HepG2 (cell line): ENCODE measurements at regions not wholly inside any gene's neighbourhood (a gene's known extent, or its start where the extent isn't known, plus 50 kb on each side); places are given as distances from the start of the nearest gene placed in this dataset.
A peak's percentile ranks its signal among the peaks of the same experiment; 100 is the strongest.

Source experiments
- ATAC-seq: fragments of 200-7000 bp; cut with Tn5 transposase; 3 replicates; pipeline ENCODE4 v1.9.1; 2020; ENCODE audit warnings: mild to moderate bottlenecking, moderate library complexity
- BruUV-seq: library from RNA; stranded (reverse); fragments of 400-500 nt; replicated peaks from 2 replicates; lab custom pipeline; 2021; lab: Mats Ljungman, UMichigan
- CTCF ChIA-PET: fragments of 300-600 bp; formaldehyde crosslinking; extraction: SDS; loops from one replicate; lab custom pipeline; 2021; ENCODE audit warnings: low total read pairs, inconsistent platforms, low intra/inter-chr PET ratio; lab: Yijun Ruan, JAX
- POLR2A ChIA-PET: fragments of 350-600 bp; sonication (Branson Sonifier 250); formaldehyde crosslinking; loops from one replicate; lab custom pipeline; 2020; ENCODE audit warnings: antibody characterized with exemption, inconsistent platforms; lab: Yijun Ruan, JAX
- DNase-seq: peaks from one replicate; pipeline ENCODE4 v3.0.0-alpha.2; 2015; ENCODE audit warnings: low spot score
- FAIRE-seq: peaks from 3 replicates; lab custom pipeline; 2011; peaks lifted over from hg19 to GRCh38; lab: Jason Lieb, UNC
- H2AFZ ChIP-seq: one replicate; pipeline ENCODE4 v1.6.1; 2011; ENCODE audit warnings: low read length, inconsistent platforms
- H3K27ac ChIP-seq: fragments of 300-600 bp; 3 replicates; pipeline ENCODE4 v1.8.0; 2011; ENCODE audit warnings: mixed run types, mild to moderate bottlenecking, mixed read lengths, low read length, inconsistent platforms; ENCODE audit not compliant: insufficient read depth; ENCODE audit errors: extremely low read length
- H3K27me3 ChIP-seq, 2 experiments: fragments of 200-600 bp in 1 of 2; 2 replicates in 1 of 2; 3 replicates in 1 of 2; pipeline versions ENCODE4 v1.6.0 to v1.8.0; 2011; ENCODE audit warnings: low read length in 2 of 2, mild to moderate bottlenecking in 2 of 2, moderate library complexity in 2 of 2, inconsistent platforms in 1 of 2; ENCODE audit not compliant: insufficient read depth in 2 of 2, control insufficient read depth in 1 of 2
- H3K36me3 ChIP-seq, 2 experiments: fragments of 200-600 bp in 1 of 2; replicated peaks in 1 of 2; 2 replicates in 1 of 2; 3 replicates in 1 of 2; pipeline versions ENCODE4 v1.5.1 to v1.8.0; 2011; ENCODE audit warnings: low read length in 2 of 2, inconsistent platforms in 1 of 2; ENCODE audit not compliant: insufficient read depth in 2 of 2, control insufficient read depth in 1 of 2
- H3K4me1 ChIP-seq: 2 replicates; pipeline ENCODE4 v1.5.1; 2012; ENCODE audit warnings: low read length, inconsistent platforms; ENCODE audit not compliant: insufficient read depth
- H3K4me2 ChIP-seq: 2 replicates; pipeline ENCODE4 v1.6.0; 2011; ENCODE audit warnings: low read depth, low read length, inconsistent platforms
- H3K4me3 ChIP-seq, 3 experiments: fragments of 200-600 bp in 1 of 3; sonication (generic), shearing (Covaris generic) in 1 of 3; replicated peaks in 1 of 3; 2 replicates each; pipeline ENCODE4 v1.5.1; 2011 to 2016; ENCODE audit warnings: low read length in 3 of 3, inconsistent platforms in 2 of 3, low read depth in 2 of 3, mild to moderate bottlenecking in 2 of 3, control low read depth in 1 of 3, mixed read lengths in 1 of 3; ENCODE audit not compliant: insufficient read depth in 1 of 3
- H3K79me2 ChIP-seq: one replicate; pipeline ENCODE4 v1.6.1; 2011; ENCODE audit warnings: low read length, inconsistent platforms; ENCODE audit not compliant: insufficient read depth
- H3K9ac ChIP-seq: 2 replicates; pipeline ENCODE4 v1.6.0; 2011; ENCODE audit warnings: mild to moderate bottlenecking, low read depth, low read length, inconsistent platforms; ENCODE audit not compliant: insufficient read depth
- H3K9me3 ChIP-seq: 2 replicates; pipeline ENCODE4 v1.5.1; 2012; ENCODE audit warnings: mild to moderate bottlenecking, low read length
- H4K20me1 ChIP-seq: 2 replicates; pipeline ENCODE4 v1.6.0; 2011; ENCODE audit warnings: inconsistent platforms, mild to moderate bottlenecking, low read length, moderate library complexity; ENCODE audit not compliant: insufficient read depth
- HMG20A ChIP-seq: IDR thresholded peaks from 2 replicates; pipeline ENCODE4 v1.6.1; 2016; ENCODE audit warnings: borderline replicate concordance
- HNF4G ChIP-seq, 2 experiments: sonication (generic) in 1 of 2; formaldehyde crosslinking in 1 of 2; IDR thresholded peaks; 2 replicates each; pipeline versions ENCODE4 v1.4.0 to v1.6.1; 2011 to 2020; ENCODE audit warnings: borderline replicate concordance in 2 of 2, low read depth in 2 of 2, mild to moderate bottlenecking in 2 of 2, low read length in 1 of 2, missing genetic modification reagents in 1 of 2, moderate library complexity in 1 of 2
- JUNB ChIP-seq: sonication (generic); formaldehyde crosslinking; IDR thresholded peaks from 2 replicates; pipeline ENCODE4 v1.8.0; 2022; ENCODE audit warnings: missing genetic modification reagents, mild to moderate bottlenecking, borderline replicate concordance
- KLF12 ChIP-seq: sonication (generic); formaldehyde crosslinking; IDR thresholded peaks from 2 replicates; pipeline ENCODE4 v1.4.0; 2020; ENCODE audit warnings: missing genetic modification reagents, borderline replicate concordance
- MAFF ChIP-seq: IDR thresholded peaks from 2 replicates; pipeline ENCODE4 v1.6.1; 2011; ENCODE audit warnings: low read depth, low read length, improper control_type of control experiment
- RARG ChIP-seq: sonication (generic); formaldehyde crosslinking; IDR thresholded peaks from 2 replicates; pipeline ENCODE4 v1.4.0; 2020; ENCODE audit warnings: low read depth, mild to moderate bottlenecking, missing genetic modification reagents
- ZBTB20 ChIP-seq: sonication (generic); formaldehyde crosslinking; IDR thresholded peaks from 2 replicates; pipeline ENCODE4 v1.8.1; 2023; ENCODE audit warnings: missing genetic modification reagents, low read depth, mild to moderate bottlenecking, borderline replicate concordance
- ZBTB43 ChIP-seq: sonication (generic); formaldehyde crosslinking; conservative IDR thresholded peaks from 2 replicates; pipeline ENCODE4 v1.4.0; 2020; ENCODE audit warnings: missing genetic modification reagents
- ZMYM3 ChIP-seq: sonication (generic); formaldehyde crosslinking; IDR thresholded peaks from 2 replicates; pipeline ENCODE4 v1.5.1; 2020; ENCODE audit warnings: mild to moderate bottlenecking, missing genetic modification reagents
- ZNF20 ChIP-seq: sonication (generic); formaldehyde crosslinking; IDR thresholded peaks from 2 replicates; pipeline ENCODE4 v1.4.0; 2020; ENCODE audit warnings: mild to moderate bottlenecking, moderate library complexity, missing genetic modification reagents
- ZNF451 ChIP-seq: sonication (generic); formaldehyde crosslinking; IDR thresholded peaks from 2 replicates; pipeline ENCODE4 v1.5.0; 2020; ENCODE audit warnings: mild to moderate bottlenecking, missing genetic modification reagents
- ZNF629 ChIP-seq: sonication (generic); formaldehyde crosslinking; conservative IDR thresholded peaks from 2 replicates; pipeline ENCODE4 v1.5.0; 2020; ENCODE audit warnings: missing genetic modification reagents
- WGBS: methylation state at CpG from one replicate; pipeline ENCODE4 v1.1.6; 2017; ENCODE audit warnings: low lambda C conversion rate; 5-methylcytosine and 5-hydroxymethylcytosine counted together
- in situ Hi-C: cut with HindIII; loops from 2 replicates; pipeline ENCODE4 v1.10.0; 2017; ENCODE audit warnings: low pct_unique_long_range_greater_than_20kb; ENCODE audit not compliant: extremely low pct_ligation_motif_present
- intact Hi-C: fragments of 100-400 bp; cut with micrococcal nuclease; formaldehyde crosslinking; loops from one replicate; pipeline ENCODE4 v1.10.0; 2022; ENCODE audit not compliant: unreplicated experiment

- TF ChIP-seq ZNF629 (peak; percentile 80), ZMYM3 (CRISPR knock-in tag) (peak; percentile 29; the same call in 1 of the 2 replicates), ZBTB20 (CRISPR knock-in tag) (no peak)
- H3K27me3 ChIP-seq: peaks cover 9 to 84% of the 10 kb centered on the region in 2 experiments
- DNase-seq (no peak), ATAC-seq (no peak), FAIRE-seq (no peak)
- POLR2A ChIA-PET: no interaction called here
- CTCF ChIA-PET: no interaction called here
- no peak overlapping the region for H3K4me3 ChIP-seq
- H4K20me1 ChIP-seq: no peaks in the 10 kb centered on the region
- no peaks in the 10 kb centered on the region for H3K9me3 ChIP-seq
- no peak overlapping the region for H3K27ac ChIP-seq
- intact Hi-C loops (no loop called here), in situ Hi-C loops (no loop called here)
- H3K36me3 ChIP-seq: no peaks in the 10 kb centered on the region
- H3K4me2 ChIP-seq: no peak overlapping the region
- H3K79me2 ChIP-seq: no peaks in the 10 kb centered on the region
- BruUV-seq: no TSS peak
- 16% methylated on average over 14 of the region's 14 CpGs for WGBS
- H3K9ac ChIP-seq: no peak overlapping the region
- H3K4me1 ChIP-seq: no peaks in the 10 kb centered on the region
- no peak overlapping the region for H2AFZ ChIP-seq
These were observed 237.2 kb downstream of the NPHP4 start for GRCh38 chr1:5754817-5755551.

- Histone ChIP-seq H3K9me3 (no peaks in the 10 kb centered on the region), H3K9ac (no peak overlapping the region), H3K27me3 (peaks cover 9 to 94% of the 10 kb centered on the region in 2 experiments; a peak in 4 of 5 replicates), H3K4me3 (no peak overlapping the region), H3K4me2 (no peak overlapping the region), H2AFZ (no peak overlapping the region), H3K27ac (no peak overlapping the region), H3K79me2 (no peaks in the 10 kb centered on the region), H3K36me3 (no peaks in the 10 kb centered on the region), H4K20me1 (no peaks in the 10 kb centered on the region), H3K4me1 (no peaks in the 10 kb centered on the region)
- in situ Hi-C loops (no loop called here), intact Hi-C loops (no loop called here)
- WGBS: 46% methylated on average over 18 of the region's 23 CpGs
- FAIRE-seq (no peak), DNase-seq (no peak), ATAC-seq (no peak)
- ChIA-PET CTCF (no interaction called here), POLR2A (no interaction called here)
- BruUV-seq: no TSS peak
- TF ChIP-seq KLF12 (CRISPR knock-in tag) (no peak), JUNB (CRISPR knock-in tag) (no peak), ZBTB43 (CRISPR knock-in tag) (no peak), ZNF451 (CRISPR knock-in tag) (no peak), RARG (CRISPR knock-in tag) (no peak), HNF4G (IDR thresholded peaks at IDR 0.05; ENCODE audit: borderline replicate concordance, low read depth, low read length) (no peak), HNF4G (CRISPR knock-in tag; IDR thresholded peaks at IDR 0.05; ENCODE audit: borderline replicate concordance, low read depth) (no peak), MAFF (no peak), HMG20A (no peak), ZNF20 (CRISPR knock-in tag) (no peak)
These were observed 238.4 kb downstream of the NPHP4 start for GRCh38 chr1:5753549-5754421.
